Osteocyte (in vitro differentiated cells): ENCODE measurements at regions not wholly inside any gene's neighbourhood (a gene's known extent, or its start where the extent isn't known, plus 50 kb on each side); places are given as distances from the start of the nearest gene placed in this dataset.

Experiments used
- DNase-seq: peaks from one replicate; pipeline ENCODE4 v3.0.0; 2021; ENCODE audit warnings: mixed read lengths; ENCODE audit not compliant: unreplicated experiment; ENCODE audit errors: extremely low spot score
- H3K27ac Mint-ChIP-seq: one replicate; pipeline ENCODE4 v1.8.0; 2021; ENCODE audit warnings: mild to moderate bottlenecking, mixed read lengths; ENCODE audit not compliant: unreplicated experiment
- H3K27me3 Mint-ChIP-seq: one replicate; pipeline ENCODE4 v1.8.0; 2021; ENCODE audit warnings: mixed read lengths; ENCODE audit not compliant: unreplicated experiment
- H3K36me3 Mint-ChIP-seq: one replicate; pipeline ENCODE4 v1.8.0; 2021; ENCODE audit warnings: mixed read lengths; ENCODE audit not compliant: unreplicated experiment
- H3K4me1 Mint-ChIP-seq: one replicate; pipeline ENCODE4 v1.8.0; 2021; ENCODE audit warnings: mixed read lengths; ENCODE audit not compliant: unreplicated experiment
- H3K4me3 Mint-ChIP-seq: one replicate; pipeline ENCODE4 v1.8.0; 2021; ENCODE audit warnings: mild to moderate bottlenecking, moderate library complexity, mixed read lengths; ENCODE audit not compliant: unreplicated experiment
- H3K9me3 Mint-ChIP-seq: one replicate; pipeline ENCODE4 v1.8.0; 2021; ENCODE audit warnings: mixed read lengths; ENCODE audit not compliant: unreplicated experiment
- TF ChIP-seq, protein P1 (sequence below): fragments of 200-600 bp; sonication (generic); IDR thresholded peaks from 2 replicates; pipeline ENCODE4 v1.5.0; 2021; ENCODE audit warnings: antibody characterized with exemption, mild to moderate bottlenecking, moderate library complexity

DNA sequence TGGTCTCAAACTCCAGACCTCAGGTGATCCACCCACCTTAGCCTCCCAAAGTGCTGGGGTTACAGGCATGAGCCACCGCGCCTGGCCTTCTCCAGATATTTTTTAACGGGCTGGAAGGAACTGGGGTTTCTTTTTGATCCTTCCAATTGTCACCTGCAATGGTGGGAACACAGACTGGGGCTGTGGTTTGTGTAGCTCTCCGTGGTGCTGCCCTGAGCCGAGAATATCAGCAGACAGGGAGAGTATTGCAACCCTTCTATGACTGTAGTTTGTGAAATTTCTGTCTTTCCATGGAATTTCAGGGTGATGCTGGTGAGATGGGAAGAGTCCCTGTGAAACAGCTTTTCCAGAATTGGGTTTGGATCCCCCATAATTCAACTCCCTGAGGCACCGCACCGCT lies 263.5 kb downstream of the ENGASE start:
- no peak for DNase-seq
- Mint-ChIP-seq H3K27ac (no peak overlapping the region), H3K4me3 (no peak overlapping the region), H3K9me3 (no peaks in the 10 kb centered on the region), H3K36me3 (no peaks in the 10 kb centered on the region), H3K4me1 (no peaks in the 10 kb centered on the region), H3K27me3 (peaks cover 18% of the 10 kb centered on the region)
- TF ChIP-seq, protein P1, sequence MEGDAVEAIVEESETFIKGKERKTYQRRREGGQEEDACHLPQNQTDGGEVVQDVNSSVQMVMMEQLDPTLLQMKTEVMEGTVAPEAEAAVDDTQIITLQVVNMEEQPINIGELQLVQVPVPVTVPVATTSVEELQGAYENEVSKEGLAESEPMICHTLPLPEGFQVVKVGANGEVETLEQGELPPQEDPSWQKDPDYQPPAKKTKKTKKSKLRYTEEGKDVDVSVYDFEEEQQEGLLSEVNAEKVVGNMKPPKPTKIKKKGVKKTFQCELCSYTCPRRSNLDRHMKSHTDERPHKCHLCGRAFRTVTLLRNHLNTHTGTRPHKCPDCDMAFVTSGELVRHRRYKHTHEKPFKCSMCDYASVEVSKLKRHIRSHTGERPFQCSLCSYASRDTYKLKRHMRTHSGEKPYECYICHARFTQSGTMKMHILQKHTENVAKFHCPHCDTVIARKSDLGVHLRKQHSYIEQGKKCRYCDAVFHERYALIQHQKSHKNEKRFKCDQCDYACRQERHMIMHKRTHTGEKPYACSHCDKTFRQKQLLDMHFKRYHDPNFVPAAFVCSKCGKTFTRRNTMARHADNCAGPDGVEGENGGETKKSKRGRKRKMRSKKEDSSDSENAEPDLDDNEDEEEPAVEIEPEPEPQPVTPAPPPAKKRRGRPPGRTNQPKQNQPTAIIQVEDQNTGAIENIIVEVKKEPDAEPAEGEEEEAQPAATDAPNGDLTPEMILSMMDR: no peak

DNA sequence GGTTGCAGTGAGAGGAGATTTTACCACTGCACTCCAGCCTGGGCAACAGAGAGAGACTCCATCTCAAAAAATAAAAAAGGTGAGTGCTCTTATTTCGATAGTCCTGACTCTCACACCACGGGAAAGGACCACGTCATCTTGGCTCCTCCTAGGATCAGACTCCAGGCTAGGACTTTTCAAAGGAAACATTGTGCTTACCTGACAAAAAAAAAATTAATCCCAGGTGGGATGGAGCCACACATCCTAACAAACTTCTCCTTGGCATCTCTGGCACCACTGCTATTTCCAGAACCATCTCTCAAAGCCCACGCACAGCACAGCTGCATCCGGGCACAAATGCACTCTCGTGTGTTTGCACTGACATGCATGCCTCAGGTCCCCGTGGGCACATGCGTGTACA lies 262.4 kb downstream of the ENGASE start:
- Mint-ChIP-seq H3K4me3 (no peak overlapping the region), H3K27me3 (peaks cover 24% of the 10 kb centered on the region), H3K9me3 (no peaks in the 10 kb centered on the region), H3K4me1 (no peaks in the 10 kb centered on the region), H3K27ac (no peak overlapping the region), H3K36me3 (no peaks in the 10 kb centered on the region)
- DNase-seq: no peak
- TF ChIP-seq, protein P1: no peak

DNA sequence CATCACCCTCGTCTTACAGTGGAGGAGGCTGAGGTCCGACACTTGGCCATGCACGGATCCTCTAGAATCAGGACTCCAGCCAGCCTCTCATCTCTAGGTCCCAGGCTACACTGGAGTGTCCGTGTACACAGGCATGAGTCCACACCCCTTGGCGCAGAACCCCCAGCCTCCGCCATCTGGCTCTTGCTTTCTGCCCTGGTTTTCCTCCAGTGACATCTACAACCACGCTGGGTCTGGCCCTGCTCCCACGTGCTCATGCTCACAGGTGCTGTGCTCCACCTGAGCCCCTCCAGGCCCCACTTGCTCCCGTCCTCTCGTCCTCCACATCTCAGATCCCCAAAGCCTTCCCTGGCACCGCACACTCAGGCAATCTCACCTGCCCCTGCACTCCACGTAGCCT lies 260.8 kb downstream of the ENGASE start:
- no peaks in the 10 kb centered on the region for H3K4me1 Mint-ChIP-seq
- H3K36me3 Mint-ChIP-seq: no peaks in the 10 kb centered on the region
- TF ChIP-seq, protein P1: no peak
- H3K9me3 Mint-ChIP-seq: no peaks in the 10 kb centered on the region
- no peak overlapping the region for H3K27ac Mint-ChIP-seq
- peaks cover 37% of the 10 kb centered on the region for H3K27me3 Mint-ChIP-seq
- no peak for DNase-seq
- H3K4me3 Mint-ChIP-seq: no peak overlapping the region

DNA sequence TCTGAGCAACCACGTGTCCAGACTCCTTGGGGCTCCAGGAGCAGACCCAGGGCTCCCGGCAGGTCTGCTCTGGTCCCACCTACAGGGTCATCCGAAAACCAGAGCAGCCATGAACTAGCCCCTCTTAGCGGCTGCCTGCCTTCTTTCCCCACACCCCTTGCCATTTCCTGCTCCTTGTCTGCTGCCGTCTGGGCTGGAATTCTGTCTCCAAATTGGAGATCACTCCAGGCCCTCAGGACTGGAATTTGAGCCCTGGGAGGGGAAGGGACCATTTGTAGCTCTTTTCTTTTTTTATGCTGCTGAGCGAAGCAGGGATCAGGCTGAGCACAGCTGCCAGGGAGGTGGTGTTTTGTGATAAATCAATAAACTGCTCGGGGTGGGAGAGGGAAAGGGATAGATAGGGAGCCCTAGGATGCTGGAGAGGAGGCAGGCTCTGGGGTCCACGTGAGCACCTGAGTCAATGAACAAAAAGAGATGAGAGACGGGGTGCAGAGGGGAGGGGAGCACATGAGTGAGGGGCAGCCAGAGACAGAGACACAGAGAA lies 257.5 kb downstream of the ENGASE start:
- H3K9me3 Mint-ChIP-seq: no peaks in the 10 kb centered on the region
- no peaks in the 10 kb centered on the region for H3K36me3 Mint-ChIP-seq
- TF ChIP-seq, protein P1: no peak
- H3K27me3 Mint-ChIP-seq: peaks cover 37% of the 10 kb centered on the region
- no peak for DNase-seq
- no peak overlapping the region for H3K4me3 Mint-ChIP-seq
- H3K4me1 Mint-ChIP-seq: no peaks in the 10 kb centered on the region
- peak overlapping the region; percentile 50 for H3K27ac Mint-ChIP-seq

DNA sequence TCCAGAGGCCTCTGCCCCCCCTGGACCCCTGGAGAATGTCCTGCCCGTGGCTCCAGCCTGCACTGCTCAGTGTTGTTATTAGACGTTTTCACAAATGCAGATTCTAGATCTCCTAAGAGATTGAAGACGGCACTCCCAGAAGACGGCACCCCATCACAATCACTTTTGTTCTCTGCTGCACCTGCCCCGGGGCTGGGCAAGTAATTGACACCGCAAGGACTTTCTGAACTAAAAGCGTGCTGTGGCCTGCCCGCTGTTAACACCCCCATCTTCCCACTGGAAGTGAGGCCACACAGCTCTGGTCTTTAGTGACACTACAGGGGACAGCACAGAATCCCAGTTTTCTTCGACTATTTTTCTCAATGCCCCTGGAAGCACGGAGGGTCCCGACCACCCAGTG lies 256.9 kb downstream of the ENGASE start:
- DNase-seq: no peak
- H3K9me3 Mint-ChIP-seq: no peaks in the 10 kb centered on the region
- H3K4me1 Mint-ChIP-seq: no peaks in the 10 kb centered on the region
- peaks cover 37% of the 10 kb centered on the region for H3K27me3 Mint-ChIP-seq
- TF ChIP-seq, protein P1: no peak
- H3K27ac Mint-ChIP-seq: no peak overlapping the region
- H3K4me3 Mint-ChIP-seq: no peak overlapping the region
- no peaks in the 10 kb centered on the region for H3K36me3 Mint-ChIP-seq
